ENCODE measurements at regions not wholly inside any gene's neighbourhood (a gene's known extent, or its start where the extent isn't known, plus 50 kb on each side); places are given as distances from the start of the nearest gene placed in this dataset.

DNA sequence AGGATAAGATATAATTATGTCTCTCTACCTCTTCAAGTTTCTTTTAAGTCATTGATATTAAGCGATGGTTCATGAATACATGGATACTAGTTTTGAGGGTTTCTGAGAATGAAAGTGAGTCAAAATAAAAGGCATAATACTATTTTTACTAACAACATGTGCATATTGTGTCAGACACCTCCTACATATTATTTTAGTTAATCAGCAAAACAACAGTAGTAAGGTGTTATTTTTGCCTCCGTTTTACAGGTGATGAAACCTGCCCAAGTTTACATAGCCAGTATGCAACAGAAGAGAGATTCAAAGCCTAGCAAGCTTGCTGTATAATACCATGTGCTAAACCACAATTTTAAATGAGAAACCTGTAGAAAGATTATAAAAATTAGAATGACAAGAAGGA is 544.1 kb downstream of the EPHA5 start:
- DNase-seq (ENCODE audit: low spot score) = no peak

DNA sequence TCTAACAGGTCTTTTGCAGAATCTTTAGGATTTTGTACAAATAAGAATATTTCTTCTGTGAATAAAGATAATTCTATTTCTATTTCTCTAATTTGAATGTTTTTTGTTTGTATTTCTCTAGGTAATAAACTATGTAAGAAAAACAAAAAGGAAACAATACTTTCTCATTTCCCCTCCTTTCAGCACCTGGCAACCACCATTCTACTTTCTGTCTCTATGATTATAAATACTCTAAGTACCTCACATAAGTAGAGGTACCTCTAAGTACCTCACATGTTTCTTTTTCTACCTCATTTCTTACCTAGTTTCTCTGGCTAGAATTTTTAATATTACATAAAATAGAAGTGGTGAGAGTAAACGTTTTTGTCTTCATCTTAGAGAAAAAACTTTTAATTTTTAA is 550.0 kb downstream of the EPHA5 start:
- DNase-seq (ENCODE audit: low spot score) = no peak

DNA sequence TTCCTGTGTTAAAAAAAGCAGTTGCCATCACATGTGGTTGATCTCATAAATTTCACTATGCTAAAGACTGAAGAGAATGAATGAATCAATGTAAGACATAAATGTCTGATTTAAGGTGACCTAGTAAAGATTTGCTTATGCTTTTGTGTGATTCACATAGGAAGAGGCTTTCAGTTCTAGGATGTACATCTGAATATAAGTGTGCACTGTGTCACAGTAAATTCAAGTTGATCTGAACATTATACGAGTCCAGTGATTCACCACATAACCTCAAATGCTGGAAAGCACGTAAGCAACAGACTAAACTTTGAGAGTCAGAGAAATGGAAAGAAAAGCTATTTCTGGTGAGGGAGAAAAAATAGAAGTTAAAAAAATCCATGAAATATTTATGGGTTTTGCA is 567.9 kb downstream of the EPHA5 start:
- no peak for DNase-seq (ENCODE audit: low spot score)

DNA sequence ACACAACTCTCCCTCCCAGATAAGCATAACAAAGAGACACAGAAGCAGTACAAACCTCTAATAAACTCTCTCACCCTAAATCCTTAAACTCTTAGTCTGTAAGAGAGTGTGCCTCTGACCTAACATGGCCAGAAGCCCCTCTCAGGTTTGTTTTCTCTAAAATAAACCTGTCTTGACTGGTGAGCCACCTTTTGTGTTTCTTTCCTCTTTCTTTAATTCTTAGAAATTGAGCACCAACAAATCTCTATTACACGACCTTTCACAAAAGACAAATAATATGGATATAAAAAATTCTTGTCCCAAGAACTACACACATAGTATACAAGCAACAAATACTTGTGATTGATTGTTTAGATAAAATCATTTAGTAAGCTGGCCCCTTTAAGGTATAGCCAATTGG is 573.7 kb downstream of the EPHA5 start:
- DNase-seq (ENCODE audit: low spot score) = no peak

DNA sequence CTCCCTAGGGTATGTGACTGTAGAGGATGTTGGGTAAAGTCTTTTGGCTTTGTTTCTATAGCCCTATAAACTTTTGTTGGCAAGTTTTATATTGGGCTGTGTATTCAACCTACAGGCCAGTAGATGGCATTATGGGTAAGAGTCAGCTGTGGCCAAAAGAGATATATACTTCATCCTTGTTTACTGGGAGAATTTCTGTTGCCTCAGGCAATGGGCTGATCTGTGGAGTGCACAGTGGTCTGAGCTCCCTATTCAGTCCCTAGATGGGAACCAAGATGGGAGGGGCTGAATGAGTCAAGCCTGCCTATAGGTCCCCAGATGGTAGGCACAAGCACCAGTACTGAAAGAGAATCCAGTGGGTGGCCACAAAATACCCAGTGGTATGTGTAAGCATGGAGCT is 580.6 kb downstream of the EPHA5 start:
- no peak for DNase-seq (ENCODE audit: low spot score)

DNA sequence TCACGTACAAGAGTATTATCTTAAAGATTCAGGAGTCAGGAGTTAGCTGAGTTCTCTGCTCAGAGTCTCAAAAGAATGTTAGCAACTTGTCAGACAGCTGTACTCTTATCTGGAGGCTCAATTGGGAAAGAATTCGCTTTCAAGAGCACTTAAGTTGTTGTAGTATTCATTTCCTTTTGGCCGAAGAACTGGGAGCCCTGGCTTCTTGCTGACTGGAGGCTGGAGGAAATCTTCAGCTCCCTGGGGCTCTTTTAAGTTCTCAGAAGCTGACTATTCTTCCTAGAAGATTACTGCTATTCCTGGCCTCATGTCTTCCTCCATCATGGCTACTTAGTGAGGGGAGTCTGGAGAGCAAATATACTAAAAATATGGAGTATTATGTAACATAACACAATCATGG is 587.2 kb downstream of the EPHA5 start:
- no peak for DNase-seq (ENCODE audit: low spot score)

DNA sequence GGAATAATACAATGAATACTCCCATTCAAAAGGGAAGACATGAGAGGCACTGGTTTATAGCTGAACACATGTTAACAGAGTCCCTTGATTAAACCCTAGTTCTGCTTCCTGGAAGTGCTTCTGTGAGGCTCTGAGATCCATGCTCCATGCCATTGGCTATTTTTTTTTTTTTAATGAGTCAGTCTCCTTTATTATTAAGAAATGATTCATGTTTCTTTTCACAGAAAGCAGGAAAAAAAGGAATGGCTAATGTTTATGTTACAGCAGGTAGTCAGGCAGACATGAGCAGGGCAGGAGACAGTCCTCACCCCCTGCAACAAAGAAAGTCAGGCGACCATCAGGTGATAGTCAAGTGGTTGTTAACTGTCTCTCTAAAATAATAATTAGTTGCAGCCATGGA is 598.7 kb downstream of the EPHA5 start:
- DNase-seq (ENCODE audit: low spot score) = no peak

DNA sequence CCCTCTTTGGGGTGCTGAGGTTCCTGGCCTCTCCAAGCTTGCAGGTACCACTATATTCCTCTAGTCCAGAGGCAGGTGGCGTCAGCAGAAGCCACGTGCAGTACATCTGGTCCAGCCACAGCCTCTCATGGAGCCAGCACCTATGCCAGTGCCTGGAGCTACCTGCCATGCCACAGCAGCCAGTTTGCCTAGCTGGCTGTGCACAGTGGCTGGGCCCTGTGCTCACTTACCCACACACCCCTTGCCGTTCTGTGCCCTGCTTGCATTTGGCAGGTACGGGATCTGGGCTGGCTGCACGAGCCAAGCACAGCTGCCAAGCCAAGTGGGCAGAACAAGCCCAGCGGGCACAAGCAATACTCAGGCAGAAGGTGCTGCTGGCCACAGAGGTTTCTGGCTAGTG is 601.1 kb downstream of the EPHA5 start:
- DNase-seq (ENCODE audit: low spot score) = no peak

DNA sequence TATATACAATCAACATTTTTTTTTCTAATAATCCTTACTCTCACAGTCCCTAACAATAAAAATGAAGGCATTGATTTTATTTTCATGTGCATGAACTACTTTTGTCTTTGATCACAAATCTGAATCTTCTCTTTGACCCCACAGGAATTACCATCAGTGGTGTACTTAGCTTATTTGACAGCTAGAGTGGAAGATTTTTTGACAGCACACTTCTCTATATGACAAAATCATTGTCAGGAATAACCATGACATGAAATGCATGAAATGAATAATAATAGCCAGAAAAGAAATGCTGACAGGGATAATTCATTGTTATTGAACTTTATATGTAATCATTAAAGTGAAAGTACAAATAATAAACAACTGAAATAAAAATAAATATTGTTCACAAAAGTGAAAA is 604.2 kb downstream of the EPHA5 start:
- DNase-seq (ENCODE audit: low spot score) = no peak

DNA sequence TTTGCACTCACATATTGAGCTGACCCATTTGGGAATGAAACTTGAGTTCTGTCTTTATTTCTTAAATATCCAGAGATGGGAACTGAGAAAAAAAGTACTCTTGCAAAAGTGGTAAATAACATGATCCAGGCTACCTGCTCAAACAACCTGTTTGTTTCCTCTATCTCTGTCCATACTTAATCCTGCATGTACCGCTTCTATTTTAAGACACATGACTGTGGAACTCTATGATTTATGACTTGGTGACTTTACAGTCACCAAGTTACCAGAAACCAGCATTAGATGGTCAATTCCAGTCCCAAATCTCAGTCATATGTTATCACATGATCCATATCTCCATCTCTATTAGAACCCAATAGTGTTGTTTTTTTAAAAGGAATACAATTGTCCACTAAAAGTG is 606.7 kb downstream of the EPHA5 start:
- no peak for DNase-seq (ENCODE audit: low spot score)

DNA sequence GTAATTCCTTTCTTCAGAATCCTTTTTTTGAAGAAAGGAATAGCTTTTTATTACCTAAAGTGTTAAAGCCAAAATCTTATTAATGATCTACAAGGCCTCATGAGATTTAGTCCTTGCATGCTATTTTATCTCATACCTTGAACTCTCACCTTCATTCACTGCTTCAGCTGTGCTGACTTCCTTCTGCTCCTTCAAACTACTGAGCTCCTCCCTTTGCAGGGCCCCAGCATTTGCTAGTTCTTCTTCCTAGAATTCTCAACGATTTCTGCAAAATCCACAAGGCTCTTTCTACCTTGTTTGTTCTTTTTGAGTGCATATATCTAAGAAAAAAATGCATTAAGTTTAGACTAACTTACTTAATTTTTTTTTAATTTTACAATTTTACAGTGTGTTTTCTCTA is 619.5 kb downstream of the EPHA5 start:
- DNase-seq (ENCODE audit: low spot score) = no peak

DNA sequence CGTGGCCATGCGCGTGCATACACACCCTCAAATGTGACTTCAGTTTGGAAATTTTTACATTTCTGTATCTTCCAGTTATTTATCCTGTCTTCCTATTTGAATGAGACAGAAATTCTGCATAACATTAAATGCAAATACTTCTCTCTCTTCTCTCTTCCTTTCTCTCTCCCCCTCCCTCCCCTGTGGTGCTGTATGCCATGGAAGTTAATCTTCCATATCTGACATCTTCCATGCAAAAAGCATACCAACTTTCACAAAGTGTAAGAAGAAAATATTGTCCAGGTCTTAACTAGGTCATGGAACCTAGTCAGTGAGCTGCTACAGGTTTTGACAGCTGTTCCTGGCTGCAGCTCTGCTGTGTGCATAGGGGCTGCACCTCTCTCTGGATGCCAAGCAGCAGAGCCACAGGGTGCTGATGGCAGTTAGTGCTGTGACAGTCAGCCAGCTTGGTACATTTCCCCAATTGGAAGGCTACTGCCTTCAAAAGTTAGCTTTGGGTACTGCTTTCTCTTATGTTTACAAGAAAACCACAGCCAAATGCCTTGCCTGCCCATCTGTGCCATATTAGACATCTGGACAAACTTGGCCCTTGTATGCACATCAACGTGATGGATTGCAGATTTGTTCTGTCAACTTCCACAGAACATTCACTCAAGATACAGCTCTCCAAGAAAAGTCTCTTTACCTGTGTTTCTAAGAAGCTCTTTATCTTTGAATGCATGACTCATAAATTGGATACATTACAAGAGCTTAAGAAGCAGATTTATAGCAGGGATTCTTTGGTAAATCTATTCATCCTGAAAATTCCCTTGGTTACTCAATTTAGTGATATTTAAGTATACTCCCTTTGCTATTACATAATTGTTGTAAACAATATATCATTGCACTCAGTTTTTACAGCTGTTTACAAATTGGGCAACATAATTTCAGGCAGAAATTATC is 623.8 kb downstream of the EPHA5 start:
- no peak for DNase-seq (ENCODE audit: low spot score)

DNA sequence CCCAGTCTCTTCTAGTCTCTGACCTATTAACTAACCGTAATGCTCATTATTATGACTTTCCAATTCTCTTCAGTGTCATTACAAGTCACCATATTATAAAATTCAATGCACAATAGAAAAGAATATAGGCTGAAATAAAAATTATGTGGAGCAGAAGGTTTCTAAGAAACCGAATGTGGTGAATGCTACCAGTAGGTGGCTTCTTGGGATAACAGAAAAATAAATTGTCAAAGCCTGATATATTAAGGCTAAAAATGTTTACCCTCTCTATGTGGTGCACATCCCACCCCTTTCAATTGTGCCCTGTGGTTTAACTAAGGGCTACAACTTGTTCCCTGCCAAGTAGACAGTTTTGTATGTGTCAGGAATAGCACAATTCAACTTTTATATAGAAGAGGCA is 624.6 kb upstream of the TECRL start:
- no peak for DNase-seq (ENCODE audit: low spot score)

DNA sequence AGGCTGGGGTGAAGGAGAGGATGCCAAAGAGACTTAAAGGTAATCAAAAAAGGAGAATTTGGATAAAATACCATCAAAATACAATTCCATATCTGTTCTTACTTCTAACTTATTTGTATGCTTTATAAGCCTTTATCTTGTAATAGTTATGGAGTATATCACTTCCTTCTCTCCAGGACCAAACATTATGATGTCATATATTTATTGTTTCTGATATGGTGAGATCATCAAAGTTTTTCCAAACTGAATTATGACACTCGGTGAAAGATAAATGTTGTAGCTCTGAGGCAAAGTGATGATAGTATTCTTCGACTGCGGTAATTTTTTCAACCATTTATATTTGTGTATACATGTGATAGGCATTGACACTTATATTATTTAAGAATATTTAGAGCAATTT is 619.3 kb upstream of the TECRL start:
- DNase-seq (ENCODE audit: low spot score) = no peak

DNA sequence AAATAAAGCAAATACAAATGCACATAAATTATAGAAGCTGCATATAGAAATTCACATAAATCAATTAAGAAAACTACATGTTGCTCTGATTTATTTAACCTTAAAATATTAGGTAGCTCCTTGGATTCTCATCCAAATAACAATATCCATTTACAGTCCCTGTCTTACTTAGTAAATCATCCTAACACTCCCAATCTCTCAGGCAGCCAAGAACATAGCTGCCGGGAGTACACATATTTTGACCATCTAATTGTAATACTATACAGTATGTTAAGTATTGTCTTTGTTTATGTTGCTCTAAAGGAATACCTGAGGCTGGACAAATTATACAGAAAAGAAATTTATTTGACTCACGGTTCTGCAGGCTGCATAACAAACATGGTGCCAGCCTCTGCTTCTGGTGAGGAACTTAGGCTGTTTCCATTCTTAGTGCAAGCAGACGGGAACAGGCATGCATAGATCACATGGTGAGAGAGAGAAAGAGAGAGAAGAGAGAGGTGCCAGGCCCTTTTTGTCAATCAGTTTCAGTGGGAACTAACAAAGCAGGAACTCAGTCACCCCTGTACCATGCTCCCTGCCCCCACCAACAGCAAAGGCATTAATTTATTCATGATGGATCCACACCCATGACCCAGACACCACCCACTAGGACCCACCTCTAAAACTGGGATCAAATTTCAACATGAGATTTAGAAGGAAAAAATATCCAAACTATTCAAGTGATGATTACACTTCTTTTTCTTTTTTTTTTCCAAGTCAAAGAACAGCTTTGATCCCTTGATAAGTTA is 614.8 kb upstream of the TECRL start:
- no peak for DNase-seq (ENCODE audit: low spot score)

DNA sequence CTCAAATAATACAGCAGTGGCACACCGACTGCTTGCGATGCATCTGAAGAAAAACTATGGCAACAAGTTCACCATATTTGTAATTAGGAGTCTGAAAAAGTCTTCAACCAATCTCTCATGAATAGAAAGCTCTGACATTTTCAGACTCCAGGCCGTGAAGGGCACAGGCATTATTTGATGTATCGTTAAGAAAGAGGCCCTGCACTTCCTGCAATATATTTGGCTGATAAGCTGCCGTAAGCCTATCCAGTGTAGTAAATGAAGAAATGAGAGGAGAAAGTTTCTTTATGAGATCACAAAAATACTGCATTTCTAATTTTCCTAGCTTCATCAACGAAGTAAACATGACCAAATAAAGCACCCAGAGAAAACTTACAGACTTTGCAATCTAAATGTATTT is 613.8 kb upstream of the TECRL start:
- no peak for DNase-seq (ENCODE audit: low spot score)

DNA sequence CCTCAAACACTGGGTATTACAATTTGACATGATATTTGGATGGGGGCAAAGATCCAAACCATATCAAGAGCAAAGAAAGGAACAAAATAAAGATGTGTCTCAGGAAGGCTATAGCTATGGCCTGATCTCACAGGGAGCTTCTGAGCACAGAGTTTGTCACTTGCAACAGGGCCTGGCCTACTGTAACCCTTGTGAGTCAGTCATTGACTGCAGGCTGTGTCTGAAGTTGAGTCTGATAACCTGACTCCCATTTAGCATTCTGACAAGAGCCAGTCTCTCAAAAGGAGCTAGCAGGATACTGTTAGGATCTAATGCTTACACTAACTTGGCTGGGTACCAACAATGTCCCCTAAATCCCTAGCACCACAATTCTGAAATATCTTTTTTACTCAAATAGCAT is 612.5 kb upstream of the TECRL start:
- no peak for DNase-seq (ENCODE audit: low spot score)

DNA sequence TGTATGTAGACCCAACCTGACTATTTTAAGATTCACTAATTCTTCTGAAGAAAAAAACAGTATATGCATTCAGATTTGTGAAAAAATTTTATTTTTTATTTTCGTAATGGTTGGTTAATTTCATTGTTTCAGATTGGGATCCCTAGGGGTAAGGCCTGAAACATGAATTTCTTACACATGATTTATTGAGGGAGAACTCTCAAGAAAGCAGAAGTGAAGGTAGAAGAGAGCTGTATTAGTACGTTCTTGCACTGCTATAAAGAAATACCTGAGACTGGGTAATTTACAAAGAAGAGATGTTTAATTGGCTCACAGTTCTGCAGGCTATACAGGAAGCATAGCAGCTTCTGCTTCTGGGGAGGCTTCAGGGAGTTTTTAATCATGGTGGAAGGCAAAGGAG is 611.9 kb upstream of the TECRL start:
- DNase-seq (ENCODE audit: low spot score) = no peak

DNA sequence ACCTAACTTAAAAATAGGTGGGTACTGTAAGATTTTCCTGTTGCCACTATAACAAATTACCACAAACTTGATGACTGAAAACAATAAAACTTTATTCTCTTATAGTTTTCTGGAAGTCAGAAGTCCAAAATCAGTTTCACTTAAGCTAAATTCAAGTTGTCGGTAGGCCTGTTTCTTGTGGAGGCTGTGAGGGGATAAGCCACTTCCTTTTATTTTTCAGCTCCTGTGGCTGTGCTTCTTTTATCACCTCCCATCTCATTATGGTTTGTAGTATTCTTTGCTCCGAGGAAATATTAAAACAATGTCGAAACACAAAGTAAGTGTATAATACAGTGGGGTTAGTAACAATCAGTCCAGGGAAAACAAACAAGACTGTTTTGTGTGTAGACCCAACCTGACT is 610.5 kb upstream of the TECRL start:
- DNase-seq (ENCODE audit: low spot score) = no peak

DNA sequence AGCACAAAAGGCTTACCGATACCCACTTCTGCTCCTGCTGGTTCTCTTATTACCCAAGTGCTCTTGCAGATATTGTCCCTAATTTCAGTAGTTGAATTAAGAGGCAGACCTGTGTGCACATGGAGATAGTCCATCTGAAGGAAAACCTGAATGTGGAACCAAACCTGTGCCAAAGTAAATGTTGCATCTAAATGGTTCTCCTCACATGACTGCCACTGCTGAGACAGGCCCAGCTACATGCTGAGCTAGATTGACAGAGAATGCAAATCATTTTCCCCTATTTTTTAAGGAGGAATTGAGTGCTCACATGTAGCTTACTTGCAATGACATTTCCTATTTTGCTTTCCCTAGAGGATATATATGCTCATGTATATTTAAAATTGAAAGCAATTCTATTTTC is 609.1 kb upstream of the TECRL start:
- DNase-seq (ENCODE audit: low spot score) = no peak

DNA sequence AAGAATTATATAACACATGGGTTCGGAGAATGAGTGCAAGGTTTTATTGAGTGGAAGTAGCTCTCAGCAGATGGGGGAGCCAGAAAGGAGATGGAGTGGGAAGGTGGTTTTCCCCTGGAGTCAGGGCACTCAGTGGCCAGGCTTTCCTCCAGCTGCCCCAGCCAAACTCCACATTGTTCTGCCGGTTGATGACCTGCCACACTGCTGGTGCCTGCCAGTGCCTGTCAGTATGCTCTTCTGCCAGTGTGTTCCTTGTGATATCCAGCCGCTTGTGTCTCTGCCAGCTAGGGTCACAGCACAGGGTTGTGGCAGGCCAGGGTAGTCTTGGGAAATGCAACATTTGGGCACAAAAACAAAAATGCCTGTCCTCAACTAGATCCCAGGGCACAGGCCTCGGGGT is 604.8 kb upstream of the TECRL start:
- DNase-seq (ENCODE audit: low spot score) = no peak

DNA sequence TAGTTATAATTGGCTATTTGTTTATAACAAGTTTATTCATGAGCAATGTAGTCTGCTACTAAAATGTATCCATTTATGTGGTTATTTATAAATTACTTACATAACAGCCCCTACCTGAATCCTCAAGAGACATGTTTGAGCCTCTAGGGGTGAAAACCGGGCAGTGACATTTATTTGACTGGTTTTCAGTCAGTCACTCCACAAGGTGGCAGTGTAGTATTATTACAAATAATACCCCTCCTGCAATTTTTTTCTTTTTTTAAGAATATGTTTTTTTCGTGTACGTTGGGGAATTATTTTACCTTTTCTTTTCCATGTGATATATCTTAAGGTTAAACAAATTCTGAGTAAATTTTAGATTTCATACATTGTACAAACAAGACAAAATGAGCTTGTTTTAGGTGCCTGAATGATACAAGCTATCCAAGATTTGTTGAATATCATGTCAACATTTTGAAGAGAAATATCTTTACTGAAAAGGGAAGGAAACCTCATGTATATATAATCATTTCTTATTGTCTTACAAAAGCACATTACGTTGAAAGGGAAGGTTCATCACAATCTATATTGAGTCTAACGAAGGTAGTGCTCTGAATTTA is 598.7 kb upstream of the TECRL start:
- DNase-seq (ENCODE audit: low spot score) = no peak

DNA sequence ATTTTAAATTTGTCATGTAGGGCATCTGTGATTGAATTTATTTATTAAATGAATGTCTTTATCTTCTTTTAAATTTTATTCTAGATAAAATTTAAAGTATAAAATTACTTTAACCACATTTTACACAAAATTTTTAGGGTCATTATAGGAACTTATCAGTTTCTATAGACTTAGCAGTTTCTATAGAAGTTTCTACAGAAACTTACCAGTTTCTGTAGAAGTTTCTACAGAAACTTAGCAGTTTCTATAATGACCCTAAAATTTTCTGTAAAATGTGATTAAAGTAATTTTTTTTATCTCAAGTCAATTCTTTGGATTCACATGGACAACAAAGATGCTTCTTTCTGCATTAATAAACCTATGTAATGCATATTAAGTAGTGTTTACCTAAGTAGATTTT is 565.9 kb upstream of the TECRL start:
- no peak for DNase-seq (ENCODE audit: low spot score)
